H1 (cell line): ENCODE measurements at regions not wholly inside any gene's neighbourhood (a gene's known extent, or its start where the extent isn't known, plus 50 kb on each side); places are given as distances from the start of the nearest gene placed in this dataset.
"Not testable (repeated sequence)": the region's sequence is repeated elsewhere in the genome, so short reads cannot be mapped to it uniquely, and the experiment has no call there.

Experiments used
- EP300 ChIP-seq, 2 experiments: IDR thresholded peaks; 1 replicate in 1 of 2; 2 replicates in 1 of 2; pipeline ENCODE4 v1.6.1; 2011 to 2012; ENCODE audit warnings: low read depth in 2 of 2, low read length in 2 of 2, mild to moderate bottlenecking in 2 of 2, borderline replicate concordance in 1 of 2, inconsistent platforms in 1 of 2, moderate library complexity in 1 of 2
- POLR2A ChIP-seq, 2 experiments: IDR thresholded peaks; 1 replicate in 1 of 2; 2 replicates in 1 of 2; pipeline ENCODE4 v1.6.1; 2011; ENCODE audit warnings: low read depth in 2 of 2, low read length in 2 of 2, mild to moderate bottlenecking in 2 of 2; ENCODE audit errors: control extremely low read depth in 1 of 2
- SP2 ChIP-seq: IDR thresholded peaks from 2 replicates; pipeline ENCODE4 v1.6.1; 2012; ENCODE audit warnings: mild to moderate bottlenecking, low read length, inconsistent platforms
- YY1 ChIP-seq: IDR thresholded peaks from 2 replicates; pipeline ENCODE4 v1.6.1; 2011; ENCODE audit warnings: low read depth, mild to moderate bottlenecking, low read length
- TF ChIP-seq, protein P1 (sequence below), 3 experiments: IDR thresholded peaks; 1 replicate in 2 of 3; 2 replicates in 1 of 3; pipeline versions ENCODE4 v1.5.1 to v1.6.1; 2011; ENCODE audit warnings: low read length in 3 of 3, mild to moderate bottlenecking in 3 of 3, inconsistent platforms in 2 of 3, low read depth in 1 of 3, moderate library complexity in 1 of 3; ENCODE audit not compliant: insufficient read depth in 1 of 3; ENCODE audit errors: control extremely low read depth in 1 of 3
- TF ChIP-seq, protein P2 (sequence below): fragments of 300-600 bp; sonication (generic); IDR thresholded peaks from 2 replicates; pipeline ENCODE4 v1.7.1; 2012; ENCODE audit warnings: low read length, moderate library complexity, mild to moderate bottlenecking, inconsistent platforms; ENCODE audit not compliant: insufficient replicate concordance

DNA sequence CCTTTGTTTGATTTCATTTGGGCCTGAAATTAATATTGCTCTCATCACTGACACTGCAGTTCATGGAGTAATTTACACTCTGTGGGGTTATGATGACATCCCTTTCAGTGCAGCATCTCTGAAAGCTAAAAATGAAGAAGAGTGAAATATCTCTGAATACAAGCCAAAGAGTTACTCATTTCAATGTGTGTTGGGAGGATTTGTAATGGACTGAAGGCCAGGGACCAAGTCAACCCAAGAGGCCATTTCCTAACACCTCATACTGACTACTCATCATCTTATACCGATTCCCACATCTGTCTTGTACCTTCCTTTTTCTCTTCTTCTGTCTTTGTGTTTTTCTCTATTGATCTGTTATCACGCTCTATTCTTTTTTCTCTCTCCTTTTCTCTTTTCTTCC is 374.4 kb upstream of the FRG1 start:
- TF ChIP-seq, protein P1, sequence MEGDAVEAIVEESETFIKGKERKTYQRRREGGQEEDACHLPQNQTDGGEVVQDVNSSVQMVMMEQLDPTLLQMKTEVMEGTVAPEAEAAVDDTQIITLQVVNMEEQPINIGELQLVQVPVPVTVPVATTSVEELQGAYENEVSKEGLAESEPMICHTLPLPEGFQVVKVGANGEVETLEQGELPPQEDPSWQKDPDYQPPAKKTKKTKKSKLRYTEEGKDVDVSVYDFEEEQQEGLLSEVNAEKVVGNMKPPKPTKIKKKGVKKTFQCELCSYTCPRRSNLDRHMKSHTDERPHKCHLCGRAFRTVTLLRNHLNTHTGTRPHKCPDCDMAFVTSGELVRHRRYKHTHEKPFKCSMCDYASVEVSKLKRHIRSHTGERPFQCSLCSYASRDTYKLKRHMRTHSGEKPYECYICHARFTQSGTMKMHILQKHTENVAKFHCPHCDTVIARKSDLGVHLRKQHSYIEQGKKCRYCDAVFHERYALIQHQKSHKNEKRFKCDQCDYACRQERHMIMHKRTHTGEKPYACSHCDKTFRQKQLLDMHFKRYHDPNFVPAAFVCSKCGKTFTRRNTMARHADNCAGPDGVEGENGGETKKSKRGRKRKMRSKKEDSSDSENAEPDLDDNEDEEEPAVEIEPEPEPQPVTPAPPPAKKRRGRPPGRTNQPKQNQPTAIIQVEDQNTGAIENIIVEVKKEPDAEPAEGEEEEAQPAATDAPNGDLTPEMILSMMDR (IDR thresholded peaks at IDR 0.05; ENCODE audit: control extremely low read depth in 1 of 3, insufficient read depth in 1 of 3, low read depth in 1 of 3, low read length in 3 of 3), result not testable (repeated sequence)
- TF ChIP-seq EP300 (IDR thresholded peaks at IDR 0.05; ENCODE audit: borderline replicate concordance in 1 of 2, low read depth in 2 of 2, low read length in 2 of 2); SP2; POLR2A (IDR thresholded peaks at IDR 0.05; ENCODE audit: control extremely low read depth in 1 of 2, low read depth in 2 of 2, low read length in 2 of 2); YY1: not testable (repeated sequence)
- TF ChIP-seq, protein P2, sequence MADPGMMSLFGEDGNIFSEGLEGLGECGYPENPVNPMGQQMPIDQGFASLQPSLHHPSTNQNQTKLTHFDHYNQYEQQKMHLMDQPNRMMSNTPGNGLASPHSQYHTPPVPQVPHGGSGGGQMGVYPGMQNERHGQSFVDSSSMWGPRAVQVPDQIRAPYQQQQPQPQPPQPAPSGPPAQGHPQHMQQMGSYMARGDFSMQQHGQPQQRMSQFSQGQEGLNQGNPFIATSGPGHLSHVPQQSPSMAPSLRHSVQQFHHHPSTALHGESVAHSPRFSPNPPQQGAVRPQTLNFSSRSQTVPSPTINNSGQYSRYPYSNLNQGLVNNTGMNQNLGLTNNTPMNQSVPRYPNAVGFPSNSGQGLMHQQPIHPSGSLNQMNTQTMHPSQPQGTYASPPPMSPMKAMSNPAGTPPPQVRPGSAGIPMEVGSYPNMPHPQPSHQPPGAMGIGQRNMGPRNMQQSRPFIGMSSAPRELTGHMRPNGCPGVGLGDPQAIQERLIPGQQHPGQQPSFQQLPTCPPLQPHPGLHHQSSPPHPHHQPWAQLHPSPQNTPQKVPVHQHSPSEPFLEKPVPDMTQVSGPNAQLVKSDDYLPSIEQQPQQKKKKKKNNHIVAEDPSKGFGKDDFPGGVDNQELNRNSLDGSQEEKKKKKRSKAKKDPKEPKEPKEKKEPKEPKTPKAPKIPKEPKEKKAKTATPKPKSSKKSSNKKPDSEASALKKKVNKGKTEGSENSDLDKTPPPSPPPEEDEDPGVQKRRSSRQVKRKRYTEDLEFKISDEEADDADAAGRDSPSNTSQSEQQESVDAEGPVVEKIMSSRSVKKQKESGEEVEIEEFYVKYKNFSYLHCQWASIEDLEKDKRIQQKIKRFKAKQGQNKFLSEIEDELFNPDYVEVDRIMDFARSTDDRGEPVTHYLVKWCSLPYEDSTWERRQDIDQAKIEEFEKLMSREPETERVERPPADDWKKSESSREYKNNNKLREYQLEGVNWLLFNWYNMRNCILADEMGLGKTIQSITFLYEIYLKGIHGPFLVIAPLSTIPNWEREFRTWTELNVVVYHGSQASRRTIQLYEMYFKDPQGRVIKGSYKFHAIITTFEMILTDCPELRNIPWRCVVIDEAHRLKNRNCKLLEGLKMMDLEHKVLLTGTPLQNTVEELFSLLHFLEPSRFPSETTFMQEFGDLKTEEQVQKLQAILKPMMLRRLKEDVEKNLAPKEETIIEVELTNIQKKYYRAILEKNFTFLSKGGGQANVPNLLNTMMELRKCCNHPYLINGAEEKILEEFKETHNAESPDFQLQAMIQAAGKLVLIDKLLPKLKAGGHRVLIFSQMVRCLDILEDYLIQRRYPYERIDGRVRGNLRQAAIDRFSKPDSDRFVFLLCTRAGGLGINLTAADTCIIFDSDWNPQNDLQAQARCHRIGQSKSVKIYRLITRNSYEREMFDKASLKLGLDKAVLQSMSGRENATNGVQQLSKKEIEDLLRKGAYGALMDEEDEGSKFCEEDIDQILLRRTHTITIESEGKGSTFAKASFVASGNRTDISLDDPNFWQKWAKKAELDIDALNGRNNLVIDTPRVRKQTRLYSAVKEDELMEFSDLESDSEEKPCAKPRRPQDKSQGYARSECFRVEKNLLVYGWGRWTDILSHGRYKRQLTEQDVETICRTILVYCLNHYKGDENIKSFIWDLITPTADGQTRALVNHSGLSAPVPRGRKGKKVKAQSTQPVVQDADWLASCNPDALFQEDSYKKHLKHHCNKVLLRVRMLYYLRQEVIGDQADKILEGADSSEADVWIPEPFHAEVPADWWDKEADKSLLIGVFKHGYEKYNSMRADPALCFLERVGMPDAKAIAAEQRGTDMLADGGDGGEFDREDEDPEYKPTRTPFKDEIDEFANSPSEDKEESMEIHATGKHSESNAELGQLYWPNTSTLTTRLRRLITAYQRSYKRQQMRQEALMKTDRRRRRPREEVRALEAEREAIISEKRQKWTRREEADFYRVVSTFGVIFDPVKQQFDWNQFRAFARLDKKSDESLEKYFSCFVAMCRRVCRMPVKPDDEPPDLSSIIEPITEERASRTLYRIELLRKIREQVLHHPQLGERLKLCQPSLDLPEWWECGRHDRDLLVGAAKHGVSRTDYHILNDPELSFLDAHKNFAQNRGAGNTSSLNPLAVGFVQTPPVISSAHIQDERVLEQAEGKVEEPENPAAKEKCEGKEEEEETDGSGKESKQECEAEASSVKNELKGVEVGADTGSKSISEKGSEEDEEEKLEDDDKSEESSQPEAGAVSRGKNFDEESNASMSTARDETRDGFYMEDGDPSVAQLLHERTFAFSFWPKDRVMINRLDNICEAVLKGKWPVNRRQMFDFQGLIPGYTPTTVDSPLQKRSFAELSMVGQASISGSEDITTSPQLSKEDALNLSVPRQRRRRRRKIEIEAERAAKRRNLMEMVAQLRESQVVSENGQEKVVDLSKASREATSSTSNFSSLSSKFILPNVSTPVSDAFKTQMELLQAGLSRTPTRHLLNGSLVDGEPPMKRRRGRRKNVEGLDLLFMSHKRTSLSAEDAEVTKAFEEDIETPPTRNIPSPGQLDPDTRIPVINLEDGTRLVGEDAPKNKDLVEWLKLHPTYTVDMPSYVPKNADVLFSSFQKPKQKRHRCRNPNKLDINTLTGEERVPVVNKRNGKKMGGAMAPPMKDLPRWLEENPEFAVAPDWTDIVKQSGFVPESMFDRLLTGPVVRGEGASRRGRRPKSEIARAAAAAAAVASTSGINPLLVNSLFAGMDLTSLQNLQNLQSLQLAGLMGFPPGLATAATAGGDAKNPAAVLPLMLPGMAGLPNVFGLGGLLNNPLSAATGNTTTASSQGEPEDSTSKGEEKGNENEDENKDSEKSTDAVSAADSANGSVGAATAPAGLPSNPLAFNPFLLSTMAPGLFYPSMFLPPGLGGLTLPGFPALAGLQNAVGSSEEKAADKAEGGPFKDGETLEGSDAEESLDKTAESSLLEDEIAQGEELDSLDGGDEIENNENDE, result not testable (repeated sequence)
